ENCODE measurements at regions not wholly inside any gene's neighbourhood (a gene's known extent, or its start where the extent isn't known, plus 50 kb on each side); places are given as distances from the start of the nearest gene placed in this dataset.

- no peak overlapping the region for H3K27ac ChIP-seq (ENCODE audit: low read depth, low read length)
- H3K36me3 ChIP-seq (ENCODE audit: control insufficient read depth in 5 of 5, insufficient read depth in 5 of 5, low read length in 5 of 5), result no peaks in the 10 kb centered on the region
- no peaks in the 10 kb centered on the region for H3K4me1 ChIP-seq (ENCODE audit: control insufficient read depth in 5 of 5, insufficient read depth in 5 of 5, low read length in 5 of 5)
- H3K27me3 ChIP-seq (ENCODE audit: control insufficient read depth in 5 of 5, insufficient read depth in 4 of 5, low read length in 5 of 5), result no peaks in the 10 kb centered on the region
- peaks cover 0 to 10% (median 4%) of the 10 kb centered on the region in 5 donors for H3K9me3 ChIP-seq (ENCODE audit: control insufficient read depth in 5 of 5, low read length in 5 of 5)
- H3K9ac ChIP-seq (ENCODE audit: low read length in 5 of 5), result no peak overlapping the region
- no peak overlapping the region for H3K4me3 ChIP-seq (ENCODE audit: low read depth in 1 of 5, low read length in 5 of 5)
These were observed 181.0 kb upstream of the HCCS start for GRCh38 chrX:10930151-10930550.

DNA sequence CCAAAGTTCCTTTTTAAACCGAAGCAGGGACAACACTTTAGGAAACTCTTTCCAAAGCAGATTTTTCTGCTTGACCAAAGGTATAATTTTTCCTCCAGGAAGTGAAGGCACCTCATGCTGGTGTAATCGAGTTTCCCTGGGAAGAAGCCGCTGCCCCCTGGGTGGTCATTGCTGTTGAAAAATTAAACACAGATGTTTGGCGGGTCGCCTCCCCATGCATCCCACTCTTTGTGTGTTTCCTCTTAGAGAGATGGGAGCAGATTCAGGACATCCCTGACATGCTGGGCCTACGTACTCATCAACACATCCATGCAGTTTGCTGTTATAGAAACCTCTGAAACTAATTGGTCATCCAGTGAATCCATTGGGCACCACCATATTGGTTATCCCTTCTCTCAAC is 179.2 kb upstream of the HCCS start:
- no peak overlapping the region for H3K27ac ChIP-seq (ENCODE audit: low read depth, low read length)
- no peaks in the 10 kb centered on the region for H3K27me3 ChIP-seq (ENCODE audit: control insufficient read depth in 5 of 5, insufficient read depth in 4 of 5, low read length in 5 of 5)
- H3K9ac ChIP-seq (ENCODE audit: low read length in 5 of 5), result no peak overlapping the region
- no peak overlapping the region for H3K4me3 ChIP-seq (ENCODE audit: low read depth in 1 of 5, low read length in 5 of 5)
- H3K9me3 ChIP-seq (ENCODE audit: control insufficient read depth in 5 of 5, low read length in 5 of 5), result peaks cover 0 to 10% (median 4%) of the 10 kb centered on the region in 5 donors
- peaks cover 0 to 4% (median 0%) of the 10 kb centered on the region in 5 donors for H3K4me1 ChIP-seq (ENCODE audit: control insufficient read depth in 5 of 5, insufficient read depth in 5 of 5, low read length in 5 of 5)
- no peaks in the 10 kb centered on the region for H3K36me3 ChIP-seq (ENCODE audit: control insufficient read depth in 5 of 5, insufficient read depth in 5 of 5, low read length in 5 of 5)

GRCh38 chrX:10932842-10933440 is 178.2 kb upstream of the HCCS start:
- Histone ChIP-seq H3K9ac (ENCODE audit: low read length in 5 of 5) (no peak overlapping the region), H3K4me3 (ENCODE audit: low read depth in 1 of 5, low read length in 5 of 5) (no peak overlapping the region), H3K9me3 (ENCODE audit: control insufficient read depth in 5 of 5, low read length in 5 of 5) (peaks cover 0 to 6% (median 4%) of the 10 kb centered on the region in 5 donors), H3K27me3 (ENCODE audit: control insufficient read depth in 5 of 5, insufficient read depth in 4 of 5, low read length in 5 of 5) (no peaks in the 10 kb centered on the region), H3K27ac (ENCODE audit: low read depth, low read length) (no peak overlapping the region), H3K4me1 (ENCODE audit: control insufficient read depth in 5 of 5, insufficient read depth in 5 of 5, low read length in 5 of 5) (peaks cover 0 to 7% (median 0%) of the 10 kb centered on the region in 5 donors), H3K36me3 (ENCODE audit: control insufficient read depth in 5 of 5, insufficient read depth in 5 of 5, low read length in 5 of 5) (no peaks in the 10 kb centered on the region)

- Histone ChIP-seq H3K4me3 (ENCODE audit: low read depth in 1 of 5, low read length in 5 of 5) (no peak overlapping the region), H3K27me3 (ENCODE audit: control insufficient read depth in 5 of 5, insufficient read depth in 4 of 5, low read length in 5 of 5) (no peaks in the 10 kb centered on the region), H3K36me3 (ENCODE audit: control insufficient read depth in 5 of 5, insufficient read depth in 5 of 5, low read length in 5 of 5) (no peaks in the 10 kb centered on the region), H3K9me3 (ENCODE audit: control insufficient read depth in 5 of 5, low read length in 5 of 5) (no peaks in the 10 kb centered on the region), H3K4me1 (ENCODE audit: control insufficient read depth in 5 of 5, insufficient read depth in 5 of 5, low read length in 5 of 5) (peaks cover 0 to 7% (median 0%) of the 10 kb centered on the region in 5 donors), H3K27ac (ENCODE audit: low read depth, low read length) (no peak overlapping the region), H3K9ac (ENCODE audit: low read length in 5 of 5) (no peak overlapping the region)
These were observed 175.6 kb upstream of the HCCS start for GRCh38 chrX:10935501-10935900.

GRCh38 chrX:10936976-10937375 is 174.2 kb upstream of the HCCS start:
- Histone ChIP-seq H3K9ac (ENCODE audit: low read length in 5 of 5) (no peak overlapping the region), H3K36me3 (ENCODE audit: control insufficient read depth in 5 of 5, insufficient read depth in 5 of 5, low read length in 5 of 5) (no peaks in the 10 kb centered on the region), H3K27me3 (ENCODE audit: control insufficient read depth in 5 of 5, insufficient read depth in 4 of 5, low read length in 5 of 5) (no peaks in the 10 kb centered on the region), H3K4me1 (ENCODE audit: control insufficient read depth in 5 of 5, insufficient read depth in 5 of 5, low read length in 5 of 5) (peaks cover 0 to 7% (median 0%) of the 10 kb centered on the region in 5 donors), H3K27ac (ENCODE audit: low read depth, low read length) (no peak overlapping the region), H3K4me3 (ENCODE audit: low read depth in 1 of 5, low read length in 5 of 5) (no peak overlapping the region), H3K9me3 (ENCODE audit: control insufficient read depth in 5 of 5, low read length in 5 of 5) (no peaks in the 10 kb centered on the region)

DNA sequence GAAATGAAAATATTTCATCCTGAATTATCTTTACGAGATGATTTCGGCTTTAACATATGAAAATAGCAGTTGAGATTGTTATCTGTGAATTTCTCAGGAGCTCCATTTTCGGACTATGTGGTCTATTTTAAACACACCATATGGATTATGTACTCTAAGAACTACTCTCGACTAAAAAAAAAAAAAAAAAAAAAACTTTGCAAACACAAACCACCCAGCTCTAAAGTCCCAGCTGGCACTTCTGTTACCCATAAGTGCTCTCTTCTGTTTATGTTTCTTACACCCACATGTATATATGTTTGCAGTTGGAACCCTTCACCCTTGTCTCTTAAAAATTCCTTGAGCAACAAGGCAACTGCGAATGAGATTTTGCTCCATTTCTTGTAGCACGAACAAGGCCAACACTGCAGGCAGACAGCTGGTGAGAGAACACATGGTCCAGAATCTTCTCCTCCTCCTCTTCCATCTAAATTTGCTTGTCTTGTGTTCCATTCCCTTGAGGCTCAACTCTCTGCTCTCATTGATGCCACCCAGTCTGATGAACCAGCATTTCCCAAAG is 172.7 kb upstream of the HCCS start:
- Histone ChIP-seq H3K27me3 (ENCODE audit: control insufficient read depth in 5 of 5, insufficient read depth in 4 of 5, low read length in 5 of 5) (no peaks in the 10 kb centered on the region), H3K4me3 (ENCODE audit: low read depth in 1 of 5, low read length in 5 of 5) (no peak overlapping the region), H3K9me3 (ENCODE audit: control insufficient read depth in 5 of 5, low read length in 5 of 5) (no peaks in the 10 kb centered on the region), H3K9ac (ENCODE audit: low read length in 5 of 5) (no peak overlapping the region), H3K27ac (ENCODE audit: low read depth, low read length) (no peak overlapping the region), H3K36me3 (ENCODE audit: control insufficient read depth in 5 of 5, insufficient read depth in 5 of 5, low read length in 5 of 5) (no peaks in the 10 kb centered on the region), H3K4me1 (ENCODE audit: control insufficient read depth in 5 of 5, insufficient read depth in 5 of 5, low read length in 5 of 5) (peaks cover 0 to 7% (median 0%) of the 10 kb centered on the region in 5 donors)

DNA sequence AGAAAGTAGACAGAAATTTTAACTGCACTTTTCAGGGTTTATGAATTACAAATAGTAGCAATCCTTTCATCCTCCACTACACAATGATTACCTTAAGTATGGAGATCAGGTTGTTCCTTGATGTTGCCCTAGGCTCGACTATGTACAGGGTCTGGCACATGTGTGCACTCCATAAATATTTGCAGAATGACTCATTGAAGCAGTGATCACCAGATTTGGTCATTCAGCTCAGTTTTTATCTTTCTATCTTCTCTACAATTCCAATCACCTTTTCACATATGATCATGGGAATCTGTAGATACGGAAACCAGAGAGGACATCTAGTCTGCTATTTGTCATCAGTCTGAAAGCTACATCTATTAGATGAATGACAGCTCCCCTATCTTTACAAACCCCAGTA is 171.7 kb upstream of the HCCS start:
- Histone ChIP-seq H3K36me3 (ENCODE audit: control insufficient read depth in 5 of 5, insufficient read depth in 5 of 5, low read length in 5 of 5) (no peaks in the 10 kb centered on the region), H3K9ac (ENCODE audit: low read length in 5 of 5) (no peak overlapping the region), H3K4me1 (ENCODE audit: control insufficient read depth in 5 of 5, insufficient read depth in 5 of 5, low read length in 5 of 5) (peaks cover 0 to 7% (median 0%) of the 10 kb centered on the region in 5 donors), H3K4me3 (ENCODE audit: low read depth in 1 of 5, low read length in 5 of 5) (no peak overlapping the region), H3K27me3 (ENCODE audit: control insufficient read depth in 5 of 5, insufficient read depth in 4 of 5, low read length in 5 of 5) (no peaks in the 10 kb centered on the region), H3K9me3 (ENCODE audit: control insufficient read depth in 5 of 5, low read length in 5 of 5) (no peaks in the 10 kb centered on the region), H3K27ac (ENCODE audit: low read depth, low read length) (no peak overlapping the region)

DNA sequence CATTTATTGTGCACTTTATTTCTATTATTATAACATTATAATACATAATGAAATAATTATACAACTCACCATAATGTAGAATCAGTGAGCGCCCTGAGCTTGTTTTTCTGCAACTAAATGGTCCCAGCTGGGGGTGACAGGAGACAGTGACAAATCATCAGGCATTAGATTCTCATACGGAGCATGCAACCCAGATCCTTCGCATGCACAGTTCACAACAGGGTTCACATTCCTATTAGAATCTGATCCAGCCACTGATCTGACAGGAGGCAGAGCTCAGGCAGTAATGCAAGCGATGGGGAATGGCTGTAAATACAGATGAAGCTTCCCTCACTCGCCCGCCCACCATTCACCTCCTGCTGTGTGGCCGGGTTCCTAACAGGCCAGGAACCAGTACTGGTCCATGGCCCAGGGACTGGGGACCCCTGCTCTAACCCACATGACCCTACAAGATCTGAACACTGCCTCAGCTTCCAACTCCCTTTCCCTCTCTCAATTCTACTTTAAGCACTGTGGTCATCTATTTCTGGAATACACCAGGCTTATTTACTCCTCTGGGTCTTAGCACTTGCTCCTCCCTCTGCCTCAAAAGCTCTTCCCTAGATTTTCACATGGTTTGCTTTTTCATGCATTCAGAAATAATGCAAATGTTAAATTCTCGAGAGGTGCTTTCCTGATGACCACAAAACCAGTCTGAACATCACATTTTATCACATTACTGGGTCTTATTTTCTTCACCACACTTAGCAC is 166.8 kb upstream of the HCCS start:
- H3K27ac ChIP-seq (ENCODE audit: low read depth, low read length), result no peak overlapping the region
- H3K27me3 ChIP-seq (ENCODE audit: control insufficient read depth in 5 of 5, insufficient read depth in 4 of 5, low read length in 5 of 5), result no peaks in the 10 kb centered on the region
- no peak overlapping the region for H3K4me3 ChIP-seq (ENCODE audit: low read depth in 1 of 5, low read length in 5 of 5)
- H3K9ac ChIP-seq (ENCODE audit: low read length in 5 of 5), result no peak overlapping the region
- no peaks in the 10 kb centered on the region for H3K36me3 ChIP-seq (ENCODE audit: control insufficient read depth in 5 of 5, insufficient read depth in 5 of 5, low read length in 5 of 5)
- no peaks in the 10 kb centered on the region for H3K9me3 ChIP-seq (ENCODE audit: control insufficient read depth in 5 of 5, low read length in 5 of 5)
- H3K4me1 ChIP-seq (ENCODE audit: control insufficient read depth in 5 of 5, insufficient read depth in 5 of 5, low read length in 5 of 5), result peaks cover 0 to 5% (median 0%) of the 10 kb centered on the region in 5 donors

DNA sequence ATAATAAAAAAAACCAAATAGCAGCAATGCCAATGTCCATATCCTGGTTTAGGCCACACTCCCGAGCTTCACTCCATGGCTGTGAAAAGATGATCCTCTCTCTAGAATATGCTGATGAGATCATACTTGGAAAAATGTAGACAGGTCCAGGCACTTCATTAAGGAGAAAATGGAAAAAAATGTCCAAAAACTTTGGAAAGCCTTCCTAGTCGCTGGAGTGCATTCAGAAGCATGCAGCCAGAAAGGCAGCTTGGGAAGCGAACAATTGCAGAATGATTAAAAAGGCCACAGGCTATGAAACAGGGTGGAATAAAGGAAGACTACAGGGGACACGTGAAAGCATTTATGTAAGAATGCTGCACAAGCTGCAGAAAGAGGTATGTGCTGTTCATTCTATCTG is 165.6 kb upstream of the HCCS start:
- Histone ChIP-seq H3K9ac (ENCODE audit: low read length in 5 of 5) (no peak overlapping the region), H3K36me3 (ENCODE audit: control insufficient read depth in 5 of 5, insufficient read depth in 5 of 5, low read length in 5 of 5) (no peaks in the 10 kb centered on the region), H3K27ac (ENCODE audit: low read depth, low read length) (no peak overlapping the region), H3K27me3 (ENCODE audit: control insufficient read depth in 5 of 5, insufficient read depth in 4 of 5, low read length in 5 of 5) (no peaks in the 10 kb centered on the region), H3K4me3 (ENCODE audit: low read depth in 1 of 5, low read length in 5 of 5) (no peak overlapping the region), H3K9me3 (ENCODE audit: control insufficient read depth in 5 of 5, low read length in 5 of 5) (peaks cover 0 to 3% (median 0%) of the 10 kb centered on the region in 5 donors), H3K4me1 (ENCODE audit: control insufficient read depth in 5 of 5, insufficient read depth in 5 of 5, low read length in 5 of 5) (peaks cover 0 to 5% (median 0%) of the 10 kb centered on the region in 5 donors)

DNA sequence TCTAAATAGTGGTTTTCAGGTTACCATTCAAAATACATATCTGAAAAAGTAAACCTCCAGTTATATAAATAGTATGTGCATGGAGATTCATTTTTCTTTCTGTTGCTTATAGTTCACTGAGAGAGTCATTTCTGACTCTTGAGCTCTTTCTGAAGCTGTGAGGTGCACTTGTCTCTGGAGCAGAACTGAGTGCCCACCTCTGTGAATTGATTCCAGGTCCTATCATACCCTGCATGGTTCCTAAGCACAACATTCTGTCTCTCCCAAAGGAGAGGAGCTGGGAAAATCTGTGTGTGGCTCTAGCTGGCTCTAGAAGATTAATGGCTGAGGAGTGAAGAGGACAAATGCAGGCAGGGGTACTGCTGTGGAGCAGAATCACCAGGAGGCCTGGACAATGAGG is 161.6 kb upstream of the HCCS start:
- Histone ChIP-seq H3K36me3 (ENCODE audit: control insufficient read depth in 5 of 5, insufficient read depth in 5 of 5, low read length in 5 of 5) (no peaks in the 10 kb centered on the region), H3K4me1 (ENCODE audit: control insufficient read depth in 5 of 5, insufficient read depth in 5 of 5, low read length in 5 of 5) (peaks cover 0 to 5% (median 0%) of the 10 kb centered on the region in 5 donors), H3K4me3 (ENCODE audit: low read depth in 1 of 5, low read length in 5 of 5) (no peak overlapping the region), H3K9ac (ENCODE audit: low read length in 5 of 5) (no peak overlapping the region), H3K27me3 (ENCODE audit: control insufficient read depth in 5 of 5, insufficient read depth in 4 of 5, low read length in 5 of 5) (peaks cover 0 to 6% (median 0%) of the 10 kb centered on the region in 5 donors), H3K9me3 (ENCODE audit: control insufficient read depth in 5 of 5, low read length in 5 of 5) (peaks cover 0 to 8% (median 4%) of the 10 kb centered on the region in 5 donors), H3K27ac (ENCODE audit: low read depth, low read length) (no peak overlapping the region)

Measured in subcutaneous abdominal adipose tissue (tissue), 5 donors.